GM12891 (cell line): ENCODE measurements at regions not wholly inside any gene's neighbourhood (a gene's known extent, or its start where the extent isn't known, plus 50 kb on each side); places are given as distances from the start of the nearest gene placed in this dataset.

ENCODE experiments used
- PAX5 ChIP-seq: IDR thresholded peaks from 2 replicates; pipeline ENCODE4 v1.6.1; 2011; ENCODE audit warnings: low read length, moderate library complexity, mild to moderate bottlenecking; ENCODE audit not compliant: insufficient read depth, severe bottlenecking
- POLR2A ChIP-seq: IDR thresholded peaks from 2 replicates; pipeline ENCODE4 v1.6.1; 2011; ENCODE audit warnings: low read depth, low read length, control low read depth
- POLR2AphosphoS5 ChIP-seq: IDR thresholded peaks from 2 replicates; pipeline ENCODE4 v1.6.1; 2011; ENCODE audit warnings: low read depth, low read length, control low read depth
- POU2F2 ChIP-seq: IDR thresholded peaks from 2 replicates; pipeline ENCODE4 v1.6.1; 2011; ENCODE audit warnings: low read depth, mild to moderate bottlenecking, control low read depth, low read length, moderate library complexity
- SPI1 ChIP-seq: IDR thresholded peaks from 2 replicates; pipeline ENCODE4 v1.6.1; 2011; ENCODE audit warnings: low read depth, low read length, control low read depth
- TAF1 ChIP-seq: IDR thresholded peaks from 2 replicates; pipeline ENCODE4 v1.6.1; 2011; ENCODE audit warnings: low read depth, low read length, control low read depth

GRCh38 chr17:36786867-36787266, 150.4 kb upstream of the LHX1 start:
- no peak for TF ChIP-seq POLR2AphosphoS5
- TF ChIP-seq TAF1, result no peak
- TF ChIP-seq POLR2A, result no peak
- no peak for TF ChIP-seq PAX5
- no peak for TF ChIP-seq SPI1
- TF ChIP-seq POU2F2, result no peak
